Stimulated activated CD8-positive, alpha-beta memory T cell treated with anti-CD3 and anti-CD28 coated beads, Interleukin-15, amount 100 ng/mL, for 1 hour (primary cell): ENCODE measurements at regions not wholly inside any gene's neighbourhood (a gene's known extent, or its start where the extent isn't known, plus 50 kb on each side); places are given as distances from the start of the nearest gene placed in this dataset.

ENCODE experiments used
- DNase-seq: peaks from one replicate; pipeline ENCODE4 v3.0.0-alpha.2; 2020; ENCODE audit warnings: low read depth

- no peak for DNase-seq
Measured at GRCh38 chr17:77572065-77572601, 386.4 kb upstream of the TNRC6C start.

- no peak for DNase-seq
Measured at GRCh38 chr17:77572851-77573250, 385.7 kb upstream of the TNRC6C start.

GRCh38 chr17:77577491-77577890 is 381.0 kb upstream of the TNRC6C start:
- DNase-seq: no peak

GRCh38 chr17:77579131-77579530 is 379.4 kb upstream of the TNRC6C start:
- no peak for DNase-seq

GRCh38 chr17:77579682-77580081 is 378.8 kb upstream of the TNRC6C start:
- DNase-seq: no peak

- no peak for DNase-seq
Measured at GRCh38 chr17:77580531-77581270, 377.8 kb upstream of the TNRC6C start.

- no peak for DNase-seq
Measured at GRCh38 chr17:77581480-77581879, 377.0 kb upstream of the TNRC6C start.

GRCh38 chr17:77585142-77585860 is 373.2 kb upstream of the TNRC6C start:
- DNase-seq: no peak

GRCh38 chr17:77590951-77591735 is 367.4 kb upstream of the TNRC6C start:
- DNase-seq: no peak

- DNase-seq: no peak
Measured at GRCh38 chr17:77592106-77592865, 366.2 kb upstream of the TNRC6C start.

GRCh38 chr17:77593081-77593480 is 365.4 kb upstream of the TNRC6C start:
- DNase-seq: no peak

GRCh38 chr17:77594416-77595209 is 363.9 kb upstream of the TNRC6C start:
- no peak for DNase-seq

- no peak for DNase-seq
Measured at GRCh38 chr17:77596491-77597417, 361.7 kb upstream of the TNRC6C start.

- no peak for DNase-seq
Measured at GRCh38 chr17:77597418-77598240, 360.9 kb upstream of the TNRC6C start.

- DNase-seq: no peak
Measured at GRCh38 chr17:77598241-77598620, 360.3 kb upstream of the TNRC6C start.

GRCh38 chr17:77599699-77600098 is 358.8 kb upstream of the TNRC6C start:
- no peak for DNase-seq

GRCh38 chr17:77600346-77600745 is 358.2 kb upstream of the TNRC6C start:
- no peak for DNase-seq

- DNase-seq: no peak
Measured at GRCh38 chr17:77601054-77601979, 357.2 kb upstream of the TNRC6C start.
